ENCODE measurements at regions not wholly inside any gene's neighbourhood (a gene's known extent, or its start where the extent isn't known, plus 50 kb on each side); places are given as distances from the start of the nearest gene placed in this dataset.

GRCh38 chr12:105915997-105916759 is 222.6 kb downstream of the NUAK1 start:
- TF ChIP-seq, protein P1, sequence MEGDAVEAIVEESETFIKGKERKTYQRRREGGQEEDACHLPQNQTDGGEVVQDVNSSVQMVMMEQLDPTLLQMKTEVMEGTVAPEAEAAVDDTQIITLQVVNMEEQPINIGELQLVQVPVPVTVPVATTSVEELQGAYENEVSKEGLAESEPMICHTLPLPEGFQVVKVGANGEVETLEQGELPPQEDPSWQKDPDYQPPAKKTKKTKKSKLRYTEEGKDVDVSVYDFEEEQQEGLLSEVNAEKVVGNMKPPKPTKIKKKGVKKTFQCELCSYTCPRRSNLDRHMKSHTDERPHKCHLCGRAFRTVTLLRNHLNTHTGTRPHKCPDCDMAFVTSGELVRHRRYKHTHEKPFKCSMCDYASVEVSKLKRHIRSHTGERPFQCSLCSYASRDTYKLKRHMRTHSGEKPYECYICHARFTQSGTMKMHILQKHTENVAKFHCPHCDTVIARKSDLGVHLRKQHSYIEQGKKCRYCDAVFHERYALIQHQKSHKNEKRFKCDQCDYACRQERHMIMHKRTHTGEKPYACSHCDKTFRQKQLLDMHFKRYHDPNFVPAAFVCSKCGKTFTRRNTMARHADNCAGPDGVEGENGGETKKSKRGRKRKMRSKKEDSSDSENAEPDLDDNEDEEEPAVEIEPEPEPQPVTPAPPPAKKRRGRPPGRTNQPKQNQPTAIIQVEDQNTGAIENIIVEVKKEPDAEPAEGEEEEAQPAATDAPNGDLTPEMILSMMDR (IDR thresholded peaks at IDR 0.05; ENCODE audit: insufficient read depth, low read length, poor library complexity, severe bottlenecking), result no peak
- no peak for TF ChIP-seq EZH2phosphoT487 (conservative IDR thresholded peaks at IDR 0.05; ENCODE audit: low read length)
- Histone ChIP-seq H4K20me1 (ENCODE audit: low read depth, low read length) (no peaks in the 10 kb centered on the region), H3K9me2 (replicated peaks; ENCODE audit: insufficient read depth, low read length) (no peaks in the 10 kb centered on the region), H3K27ac (ENCODE audit: low read depth, low read length) (no peak overlapping the region), H3F3A (ENCODE audit: insufficient read depth) (no peaks in the 10 kb centered on the region), H3K4me3 (ENCODE audit: insufficient read depth, low read length, poor library complexity, severe bottlenecking) (no peak overlapping the region), H3K9me3 (ENCODE audit: insufficient read depth, low read length) (no peaks in the 10 kb centered on the region), H3K79me2 (ENCODE audit: insufficient read depth, low read length) (no peaks in the 10 kb centered on the region), H2AFZ (ENCODE audit: low read depth, low read length, severe bottlenecking) (no peak overlapping the region), H3K27me3 (ENCODE audit: low read length) (no peaks in the 10 kb centered on the region), H3K4me2 (ENCODE audit: low read depth, low read length, poor library complexity, severe bottlenecking) (no peak overlapping the region), H3K36me3 (ENCODE audit: low read length) (no peaks in the 10 kb centered on the region), H3K9ac (ENCODE audit: low read length) (no peak overlapping the region)

- H3F3A ChIP-seq (ENCODE audit: insufficient read depth), result no peaks in the 10 kb centered on the region
Observed at GRCh38 chr12:105916760-105917039, 222.1 kb downstream of the NUAK1 start.

DNA sequence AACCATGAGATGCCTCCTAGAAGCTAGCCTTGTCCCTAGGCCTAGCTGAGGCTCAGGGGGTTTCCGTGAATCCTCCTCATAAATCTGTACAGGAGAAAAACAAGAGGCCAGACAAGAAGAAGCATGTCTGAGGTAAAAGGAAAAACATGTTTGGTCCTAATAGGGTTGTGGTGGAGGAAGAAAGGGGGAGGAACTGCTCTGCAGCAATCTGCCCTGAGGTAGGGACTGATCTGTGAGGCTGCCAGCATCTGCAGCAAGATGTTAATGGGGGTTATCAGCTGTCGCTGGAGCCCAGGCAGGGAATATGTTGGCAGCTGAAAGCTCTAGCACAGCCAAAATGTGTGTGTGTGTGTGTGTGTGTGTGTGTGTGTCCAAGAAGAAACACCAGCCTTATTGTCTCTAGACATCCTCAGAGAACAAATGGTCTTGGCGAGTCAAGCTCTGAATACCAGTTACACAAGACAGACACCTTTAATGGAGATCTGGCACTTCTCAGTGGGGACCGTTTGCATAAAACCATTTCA is 218.5 kb downstream of the NUAK1 start:
- Histone ChIP-seq H3K4me3 (ENCODE audit: insufficient read depth, low read length, poor library complexity, severe bottlenecking) (no peak overlapping the region), H3K27me3 (ENCODE audit: low read length) (no peaks in the 10 kb centered on the region), H3K9me3 (ENCODE audit: insufficient read depth, low read length) (no peaks in the 10 kb centered on the region), H3K9ac (ENCODE audit: low read length) (no peak overlapping the region), H4K20me1 (ENCODE audit: low read depth, low read length) (no peaks in the 10 kb centered on the region), H2AFZ (ENCODE audit: low read depth, low read length, severe bottlenecking) (no peak overlapping the region), H3K4me2 (ENCODE audit: low read depth, low read length, poor library complexity, severe bottlenecking) (no peak overlapping the region), H3K36me3 (ENCODE audit: low read length) (no peaks in the 10 kb centered on the region), H3K27ac (ENCODE audit: low read depth, low read length) (no peak overlapping the region), H3F3A (ENCODE audit: insufficient read depth) (no peaks in the 10 kb centered on the region), H3K79me2 (ENCODE audit: insufficient read depth, low read length) (no peaks in the 10 kb centered on the region), H3K9me2 (replicated peaks; ENCODE audit: insufficient read depth, low read length) (no peaks in the 10 kb centered on the region)
- TF ChIP-seq, protein P1 (IDR thresholded peaks at IDR 0.05; ENCODE audit: insufficient read depth, low read length, poor library complexity, severe bottlenecking), result no peak
- TF ChIP-seq EZH2phosphoT487 (conservative IDR thresholded peaks at IDR 0.05; ENCODE audit: low read length), result no peak

More at GRCh38 chr12:105916760-105917039, 222.1 kb downstream of the NUAK1 start:
- no peak overlapping the region for H3K4me3 ChIP-seq (ENCODE audit: insufficient read depth, low read length, poor library complexity, severe bottlenecking)
- H3K27ac ChIP-seq (ENCODE audit: low read depth, low read length), result no peak overlapping the region
- H3K9me3 ChIP-seq (ENCODE audit: insufficient read depth, low read length), result no peaks in the 10 kb centered on the region
- H3K9ac ChIP-seq (ENCODE audit: low read length), result no peak overlapping the region
- H2AFZ ChIP-seq (ENCODE audit: low read depth, low read length, severe bottlenecking), result no peak overlapping the region
- H3K36me3 ChIP-seq (ENCODE audit: low read length), result no peaks in the 10 kb centered on the region
- no peaks in the 10 kb centered on the region for H3K27me3 ChIP-seq (ENCODE audit: low read length)
- H3K9me2 ChIP-seq (replicated peaks; ENCODE audit: insufficient read depth, low read length), result no peaks in the 10 kb centered on the region
- TF ChIP-seq, protein P1 (IDR thresholded peaks at IDR 0.05; ENCODE audit: insufficient read depth, low read length, poor library complexity, severe bottlenecking), result no peak
- no peak for TF ChIP-seq EZH2phosphoT487 (conservative IDR thresholded peaks at IDR 0.05; ENCODE audit: low read length)
- H3K79me2 ChIP-seq (ENCODE audit: insufficient read depth, low read length), result no peaks in the 10 kb centered on the region
- no peak overlapping the region for H3K4me2 ChIP-seq (ENCODE audit: low read depth, low read length, poor library complexity, severe bottlenecking)
- no peaks in the 10 kb centered on the region for H4K20me1 ChIP-seq (ENCODE audit: low read depth, low read length)
